ENCODE measurements at regions not wholly inside any gene's neighbourhood (a gene's known extent, or its start where the extent isn't known, plus 50 kb on each side); places are given as distances from the start of the nearest gene placed in this dataset.

- ATAC-seq = peak; percentile 59
- no peaks in the 10 kb centered on the region for H3K36me3 ChIP-seq (ENCODE audit: low read depth)
- H3K9me3 ChIP-seq = no peaks in the 10 kb centered on the region
- TF ChIP-seq, protein P1, sequence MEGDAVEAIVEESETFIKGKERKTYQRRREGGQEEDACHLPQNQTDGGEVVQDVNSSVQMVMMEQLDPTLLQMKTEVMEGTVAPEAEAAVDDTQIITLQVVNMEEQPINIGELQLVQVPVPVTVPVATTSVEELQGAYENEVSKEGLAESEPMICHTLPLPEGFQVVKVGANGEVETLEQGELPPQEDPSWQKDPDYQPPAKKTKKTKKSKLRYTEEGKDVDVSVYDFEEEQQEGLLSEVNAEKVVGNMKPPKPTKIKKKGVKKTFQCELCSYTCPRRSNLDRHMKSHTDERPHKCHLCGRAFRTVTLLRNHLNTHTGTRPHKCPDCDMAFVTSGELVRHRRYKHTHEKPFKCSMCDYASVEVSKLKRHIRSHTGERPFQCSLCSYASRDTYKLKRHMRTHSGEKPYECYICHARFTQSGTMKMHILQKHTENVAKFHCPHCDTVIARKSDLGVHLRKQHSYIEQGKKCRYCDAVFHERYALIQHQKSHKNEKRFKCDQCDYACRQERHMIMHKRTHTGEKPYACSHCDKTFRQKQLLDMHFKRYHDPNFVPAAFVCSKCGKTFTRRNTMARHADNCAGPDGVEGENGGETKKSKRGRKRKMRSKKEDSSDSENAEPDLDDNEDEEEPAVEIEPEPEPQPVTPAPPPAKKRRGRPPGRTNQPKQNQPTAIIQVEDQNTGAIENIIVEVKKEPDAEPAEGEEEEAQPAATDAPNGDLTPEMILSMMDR (IDR thresholded peaks at IDR 0.05) = no peak
- H3K4me1 ChIP-seq (ENCODE audit: low read depth) = no peaks in the 10 kb centered on the region
- intact Hi-C loops (cut with DNase I, micrococcal nuclease) = loop anchor here in 1 of 2 donors (10.0 kb wide), 2 partner anchors 71 to 109 kb away; partner anchors contain the start of gene ERRFI1
- peak in 1 of 3 donors; percentile 53 for DNase-seq
- no peak overlapping the region for H3K4me3 ChIP-seq
Observed at GRCh38 chr1:8133657-8134430, 107.7 kb upstream of the ERRFI1 start.

- TF ChIP-seq, protein P1 (IDR thresholded peaks at IDR 0.05) = no peak
- H3K4me1 ChIP-seq (ENCODE audit: low read depth) = no peaks in the 10 kb centered on the region
- no peak for DNase-seq
- intact Hi-C loops (cut with DNase I, micrococcal nuclease) = loop anchor here in 1 of 2 donors (10.0 kb wide), 2 partner anchors 72 to 108 kb away; partner anchors contain the start of gene ERRFI1
- H3K9me3 ChIP-seq = no peaks in the 10 kb centered on the region
- H3K36me3 ChIP-seq (ENCODE audit: low read depth) = no peaks in the 10 kb centered on the region
- no peak overlapping the region for H3K4me3 ChIP-seq
- no peak for ATAC-seq
Observed at GRCh38 chr1:8133190-8133589, 107.1 kb upstream of the ERRFI1 start.

GRCh38 chr1:8127171-8127641, 101.1 kb upstream of the ERRFI1 start:
- H3K4me3 ChIP-seq = no peak overlapping the region
- no peak for DNase-seq
- no peaks in the 10 kb centered on the region for H3K36me3 ChIP-seq (ENCODE audit: low read depth)
- peak; percentile 30 for ATAC-seq
- TF ChIP-seq, protein P1 (IDR thresholded peaks at IDR 0.05) = no peak
- H3K4me1 ChIP-seq (ENCODE audit: low read depth) = no peaks in the 10 kb centered on the region
- intact Hi-C loops (cut with DNase I, micrococcal nuclease) = no loop called here
- peaks cover 8% of the 10 kb centered on the region for H3K9me3 ChIP-seq

DNA sequence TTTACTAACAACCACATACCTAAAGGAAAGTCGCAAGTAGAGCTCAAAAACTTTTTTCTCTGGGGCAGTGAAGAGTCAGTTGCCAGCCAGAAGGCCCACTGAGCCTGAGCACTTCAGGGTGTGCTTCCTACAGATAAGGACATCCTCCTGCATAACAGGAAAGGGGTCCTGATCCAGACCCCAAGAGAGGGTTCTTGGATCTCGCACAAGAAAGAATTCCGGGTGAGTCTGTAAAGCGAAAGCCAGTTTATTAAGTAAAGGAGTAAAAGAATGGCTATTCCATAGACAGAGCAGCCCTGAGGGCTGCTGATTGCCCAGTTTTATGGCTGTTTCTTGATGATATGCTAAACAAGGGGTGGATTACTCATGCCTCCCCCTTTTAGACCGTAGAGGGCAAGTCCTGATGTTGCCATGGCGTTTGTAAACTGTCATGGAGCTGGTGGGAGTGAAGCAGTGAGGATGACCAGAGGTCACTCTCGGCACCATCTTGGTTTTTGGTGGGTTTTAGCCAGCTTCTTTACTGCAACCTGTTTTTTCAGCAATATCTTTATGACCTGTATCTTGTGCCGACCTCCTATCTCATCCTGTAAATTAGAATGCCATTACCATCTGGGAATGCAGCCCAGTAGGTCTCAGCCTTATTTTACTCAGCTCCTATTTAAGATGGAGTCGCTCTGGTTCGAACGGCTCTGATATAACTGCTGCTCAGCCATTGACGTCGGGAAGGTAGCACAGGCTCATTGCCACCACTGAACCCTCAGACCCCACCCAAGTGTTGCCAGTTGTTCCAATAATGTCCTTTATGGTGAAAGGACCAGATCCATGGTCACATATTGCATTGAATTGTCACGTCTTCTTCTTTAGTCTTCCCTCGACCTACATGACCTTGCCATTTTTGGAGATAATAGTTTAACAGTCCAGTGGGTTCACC, 96.6 kb upstream of the ERRFI1 start:
- ATAC-seq = no peak
- Histone ChIP-seq H3K9me3 (peaks cover 8% of the 10 kb centered on the region), H3K4me3 (no peak overlapping the region), H3K4me1 (ENCODE audit: low read depth) (peaks cover 4% of the 10 kb centered on the region), H3K36me3 (ENCODE audit: low read depth) (no peaks in the 10 kb centered on the region)
- TF ChIP-seq, protein P1 (IDR thresholded peaks at IDR 0.05) = no peak
- intact Hi-C loops (cut with DNase I, micrococcal nuclease) = no loop called here
- no peak for DNase-seq

- DNase-seq = no peak
- H3K4me1 ChIP-seq (ENCODE audit: low read depth) = peaks cover 4% of the 10 kb centered on the region
- peak; percentile 33 for ATAC-seq
- TF ChIP-seq, protein P1 (IDR thresholded peaks at IDR 0.05) = no peak
- H3K4me3 ChIP-seq = no peak overlapping the region
- peaks cover 8% of the 10 kb centered on the region for H3K9me3 ChIP-seq
- no peaks in the 10 kb centered on the region for H3K36me3 ChIP-seq (ENCODE audit: low read depth)
- intact Hi-C loops (cut with DNase I, micrococcal nuclease) = no loop called here
Observed at GRCh38 chr1:8122160-8122476, 96.0 kb upstream of the ERRFI1 start.
